HG02884 (cell line): ENCODE measurements at regions not wholly inside any gene's neighbourhood (a gene's known extent, or its start where the extent isn't known, plus 50 kb on each side); places are given as distances from the start of the nearest gene placed in this dataset.

Experiments
- ATAC-seq: cut with Tn5 transposase; IDR thresholded peaks from one replicate; pipeline ENCODE4 v1.9.1; 2021; ENCODE audit warnings: mild to moderate bottlenecking, moderate library complexity; ENCODE audit not compliant: unreplicated experiment

DNA sequence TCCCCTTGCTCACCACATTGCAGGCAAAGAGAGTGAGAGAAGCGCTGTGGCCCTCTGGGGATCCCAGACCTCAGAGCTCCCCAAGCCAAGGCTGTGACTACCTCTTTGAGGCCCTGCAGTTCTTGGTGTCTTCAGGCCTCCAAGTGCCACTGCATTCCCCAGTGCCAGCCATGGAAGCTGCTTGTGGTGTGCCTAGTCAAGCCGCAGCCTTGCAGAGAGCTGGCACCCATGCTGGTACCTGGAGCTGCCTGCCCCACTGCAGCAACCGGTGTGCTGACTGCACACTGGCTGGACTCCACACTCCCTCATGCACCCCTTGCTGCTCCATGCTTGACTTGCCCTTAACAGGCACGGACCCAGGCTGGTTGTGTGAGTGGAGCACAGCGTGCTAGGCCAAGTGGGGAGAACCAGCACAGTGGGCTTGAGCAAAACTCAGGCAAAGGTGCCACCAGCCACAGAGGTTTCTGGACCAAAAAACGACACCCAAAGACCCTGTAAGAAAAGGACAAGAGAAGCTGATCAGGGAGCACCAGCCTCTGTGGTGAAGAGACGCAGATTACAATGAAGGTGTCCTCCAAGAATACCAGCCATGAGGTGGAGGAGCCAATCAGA, 113.5 kb upstream of the TMEM18 start:
- no peak for ATAC-seq

DNA sequence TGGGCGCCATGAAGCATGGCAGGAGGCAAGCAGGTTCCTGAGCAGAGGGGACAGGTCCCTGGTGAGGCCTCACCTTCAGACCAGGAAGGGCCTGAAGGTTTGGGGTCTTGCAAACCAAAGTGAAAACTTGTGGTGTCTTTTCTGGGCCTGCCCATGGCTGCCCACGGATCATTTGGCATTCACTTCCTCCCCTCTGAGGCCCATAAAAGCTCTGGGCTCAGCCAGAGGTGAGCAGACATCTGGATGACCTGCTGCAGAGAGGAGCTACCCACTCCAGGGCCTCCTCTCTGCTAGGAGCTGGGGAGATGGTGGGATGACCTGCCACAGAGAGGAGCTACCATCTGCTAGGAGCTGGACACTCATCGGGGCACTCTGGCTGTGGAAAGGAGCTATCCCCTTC, 112.9 kb upstream of the TMEM18 start:
- ATAC-seq, result no peak

DNA sequence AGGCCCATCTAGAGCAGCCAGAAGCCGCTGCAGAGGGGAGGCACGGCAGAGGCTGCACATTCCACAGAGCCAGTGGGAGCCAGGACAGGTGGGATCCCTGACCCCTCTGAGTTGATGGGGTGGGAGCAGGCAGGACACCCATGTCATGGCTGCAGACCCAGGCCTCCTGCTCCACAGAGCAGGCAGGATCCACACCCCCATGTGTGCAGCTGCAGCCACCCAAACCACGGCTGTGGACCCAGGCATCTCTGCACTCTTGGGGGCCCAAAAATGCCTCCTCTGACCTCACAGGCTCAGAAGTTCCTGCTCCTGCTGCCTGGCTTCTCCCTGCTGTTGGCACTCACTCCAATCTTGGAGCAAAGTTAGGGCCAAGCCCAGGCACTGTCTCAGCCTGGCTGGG, 112.3 kb upstream of the TMEM18 start:
- ATAC-seq, result no peak

DNA sequence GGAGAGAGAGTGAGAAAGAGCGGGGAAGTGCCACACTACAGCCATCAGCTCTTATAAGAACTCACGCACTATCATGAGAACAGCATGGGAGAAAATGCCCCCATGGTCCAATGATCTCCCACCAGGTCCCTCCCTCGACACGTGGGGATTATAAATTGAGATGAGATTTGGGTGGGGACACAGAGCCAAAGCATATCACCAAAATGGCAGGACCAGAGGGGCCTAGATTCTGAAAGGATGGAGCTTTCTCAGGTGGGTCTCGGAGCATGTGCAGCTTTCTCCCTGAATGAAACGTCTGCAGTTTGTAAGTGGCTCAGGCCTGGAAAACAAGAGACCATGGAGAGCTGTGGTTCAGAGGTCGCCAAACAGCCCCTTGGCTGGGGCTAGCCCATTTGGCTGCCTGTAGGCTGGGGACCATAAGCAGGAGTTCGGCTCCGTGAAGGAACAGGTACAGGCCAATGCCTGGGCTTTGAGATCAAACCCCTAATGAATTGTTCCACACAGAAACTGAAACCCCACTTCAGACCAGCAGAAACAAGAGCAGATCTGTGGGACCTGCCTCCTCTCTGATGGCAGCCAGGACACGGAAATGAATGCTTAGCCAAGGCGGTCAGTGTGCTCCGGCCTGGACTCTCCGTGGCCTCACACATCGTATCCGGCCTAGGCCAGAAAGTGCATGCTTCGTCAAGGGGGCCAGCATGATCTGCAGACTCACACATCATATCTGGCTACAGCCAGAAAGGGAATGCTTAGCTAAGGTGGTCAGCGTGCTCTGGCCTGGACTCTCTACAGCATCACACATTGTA, 111.2 kb upstream of the TMEM18 start:
- ATAC-seq, result no peak

DNA sequence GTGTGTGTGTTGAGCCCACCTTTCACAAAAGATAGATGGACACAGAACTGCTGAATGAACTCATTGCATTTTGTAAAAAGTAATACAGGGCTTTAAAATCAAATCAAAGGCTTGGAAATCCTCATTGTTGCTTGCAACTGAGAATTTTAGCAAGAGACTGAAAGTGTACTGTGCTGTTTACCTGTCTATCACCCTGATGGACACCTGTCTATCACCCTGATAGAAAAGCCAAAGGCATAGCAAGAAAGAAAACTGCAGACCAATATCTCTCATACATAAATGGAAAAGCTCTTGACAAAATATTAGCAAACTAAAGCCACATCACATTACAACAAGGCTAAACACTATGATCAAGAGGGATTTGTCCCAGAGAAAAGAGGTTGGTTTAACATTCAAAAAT, 107.5 kb upstream of the TMEM18 start:
- ATAC-seq, result no peak

DNA sequence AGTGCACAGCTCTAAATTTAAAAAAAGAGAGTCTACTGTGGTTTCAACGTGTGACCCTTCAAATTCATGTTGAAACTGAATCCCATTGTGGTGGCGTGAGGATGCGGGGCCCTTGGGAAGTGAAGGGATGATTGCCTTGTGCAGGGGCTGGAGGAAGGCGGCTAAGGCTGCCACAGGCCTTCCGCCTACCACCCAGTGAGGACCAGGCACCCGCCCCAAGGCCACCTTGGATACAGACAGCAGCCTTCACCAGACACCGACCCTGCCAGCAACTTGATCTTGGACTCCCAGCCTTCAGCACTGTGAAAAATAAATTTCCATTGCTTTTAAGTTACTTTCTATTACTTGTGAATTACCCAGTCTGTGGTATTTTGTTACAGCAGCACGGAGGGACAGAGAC, 103.4 kb upstream of the TMEM18 start:
- ATAC-seq, result no peak

DNA sequence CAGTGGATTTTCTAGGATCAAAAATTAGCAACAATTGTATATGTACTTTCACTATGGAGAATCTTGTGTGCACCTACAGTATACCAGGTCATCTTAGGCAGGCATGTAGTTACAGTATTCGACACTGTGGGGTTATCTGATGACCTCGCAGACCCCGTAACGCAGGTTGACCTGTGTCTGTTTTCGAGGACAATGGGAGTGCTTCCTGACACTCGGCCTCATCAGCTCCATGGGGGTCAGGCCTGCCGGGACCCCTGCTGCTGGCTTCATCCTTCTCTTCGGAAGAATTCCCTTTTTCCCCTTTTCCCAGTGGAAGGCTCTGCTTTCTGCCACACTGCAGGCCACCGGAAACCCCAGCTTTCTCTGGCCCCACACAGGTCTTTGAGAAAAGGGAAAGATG, 102.8 kb upstream of the TMEM18 start:
- ATAC-seq, result no peak

DNA sequence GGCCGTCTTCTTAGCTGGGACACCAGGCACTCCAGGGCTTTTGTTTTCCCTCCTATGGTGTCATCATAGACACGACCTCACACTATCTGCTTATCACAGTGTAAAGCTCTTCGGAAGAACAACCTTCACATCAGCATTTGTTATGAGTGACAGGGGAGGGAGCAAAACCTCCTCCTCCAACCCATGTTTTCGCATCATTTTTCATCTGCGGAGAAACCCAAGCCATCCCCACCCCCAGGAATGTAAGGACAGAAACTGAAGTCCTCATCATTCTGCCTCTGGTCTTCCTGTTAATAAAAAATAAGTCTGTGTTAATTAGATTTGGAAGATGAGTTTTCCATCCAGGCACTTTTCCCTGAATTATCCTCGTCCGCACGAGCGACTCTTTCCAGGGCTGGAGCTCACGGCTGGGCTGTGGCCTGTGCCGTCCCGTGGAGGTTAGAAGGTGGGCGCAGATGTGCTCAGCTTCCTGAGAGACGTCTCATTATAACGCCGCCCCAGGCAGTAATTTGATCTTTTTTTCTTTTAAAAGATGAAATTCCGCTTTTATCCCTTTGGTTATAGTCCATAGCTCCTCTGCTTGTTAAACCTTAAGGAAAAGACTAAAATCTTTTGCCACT, 101.6 kb upstream of the TMEM18 start:
- ATAC-seq, result no peak

DNA sequence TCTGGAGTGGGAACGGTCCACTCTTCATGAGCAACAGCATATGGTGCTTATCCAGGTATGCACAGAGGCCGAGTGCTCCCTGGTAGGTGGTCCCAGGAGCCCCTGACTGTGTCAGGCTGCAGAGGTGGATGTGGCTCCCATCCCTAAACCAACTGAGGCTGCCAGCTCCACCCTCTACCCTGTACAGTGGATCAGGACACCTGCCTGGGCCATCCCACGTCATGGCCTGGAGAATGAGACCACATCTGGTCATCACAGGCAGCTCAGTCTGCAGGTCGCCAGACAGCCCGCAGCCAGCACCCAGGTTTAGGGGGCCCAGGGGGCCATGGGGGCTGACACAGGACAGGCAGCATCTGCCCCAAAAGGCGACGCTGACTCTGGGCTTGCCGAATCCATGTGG, 100.3 kb upstream of the TMEM18 start:
- ATAC-seq, result no peak

DNA sequence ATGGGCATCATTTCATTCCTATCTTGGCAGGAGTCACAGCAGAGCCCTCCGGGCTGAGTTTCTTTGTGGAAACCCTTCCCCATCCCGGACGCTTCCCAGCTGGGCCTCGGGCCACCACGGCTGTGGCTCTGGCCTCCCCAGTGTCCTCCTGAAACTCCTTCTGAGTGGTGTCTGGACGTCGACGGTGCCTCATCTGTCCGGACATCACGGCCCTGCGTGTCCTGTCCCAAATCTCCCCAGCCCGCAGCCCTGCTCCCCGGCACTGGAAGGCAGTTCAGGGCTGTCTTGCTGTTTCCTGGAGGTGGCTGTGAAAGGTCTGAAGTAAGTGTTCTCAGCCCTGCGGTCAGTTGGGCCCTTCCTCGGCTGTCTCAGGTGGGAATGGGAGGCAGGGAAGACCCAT, 99.8 kb upstream of the TMEM18 start:
- ATAC-seq, result no peak

DNA sequence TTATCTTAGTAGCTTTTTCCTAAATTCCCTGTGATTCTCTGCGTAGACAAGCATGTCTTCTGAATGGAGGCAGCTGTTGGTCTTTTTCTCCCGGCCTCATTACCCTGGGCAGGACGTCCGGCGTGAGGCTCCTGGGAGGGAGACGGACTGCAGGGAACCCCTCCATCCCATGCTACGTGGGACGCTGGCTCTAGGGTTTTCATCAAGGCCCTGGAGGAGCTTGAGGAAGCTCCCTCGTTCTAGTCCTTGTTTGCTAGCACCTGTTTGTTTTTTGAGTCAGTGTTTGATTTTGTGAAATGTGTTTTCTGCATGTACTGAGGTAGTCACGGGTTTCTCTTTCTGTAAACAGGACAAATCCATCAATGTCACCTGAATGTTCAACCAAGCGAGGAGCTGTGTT, 99.3 kb upstream of the TMEM18 start:
- ATAC-seq, result no peak

DNA sequence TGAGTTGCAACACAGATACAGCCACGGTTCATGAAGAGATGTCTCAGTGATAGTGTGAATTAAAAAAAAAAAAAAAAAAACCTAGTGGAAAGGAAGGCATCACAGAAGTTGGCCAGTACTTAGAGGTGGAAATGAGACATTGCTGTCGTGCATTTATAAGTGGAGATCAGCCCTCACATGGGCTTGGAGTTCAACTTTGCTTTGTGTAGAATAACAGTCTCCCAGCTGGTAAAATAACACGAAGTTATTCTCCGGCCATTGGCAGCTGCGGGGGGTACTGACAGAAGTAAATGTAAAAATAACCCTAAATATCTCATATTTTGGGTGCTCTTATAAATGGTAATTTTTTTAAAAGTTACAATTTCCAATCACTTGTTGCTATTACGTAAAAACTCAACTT, 98.8 kb upstream of the TMEM18 start:
- no peak for ATAC-seq

DNA sequence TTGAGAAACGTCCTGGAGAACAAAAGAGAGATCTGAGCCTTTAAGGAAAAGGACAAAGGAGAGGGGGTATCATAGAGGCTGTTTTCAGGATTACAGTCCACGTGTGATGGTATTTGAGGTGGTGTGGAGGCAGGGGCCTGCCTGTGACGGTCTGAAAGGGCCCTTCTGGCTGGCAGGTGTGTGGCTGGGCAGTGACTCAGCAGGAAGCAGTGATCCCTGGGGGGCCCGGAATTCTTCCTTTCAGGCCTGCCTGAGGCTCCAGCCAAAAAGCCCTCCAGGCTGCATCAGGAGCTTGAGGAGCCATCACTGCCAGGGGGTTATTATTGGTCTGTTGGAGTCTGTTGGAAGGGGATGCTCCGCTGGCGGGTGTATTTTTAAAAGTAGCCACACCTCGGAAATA, 97.2 kb upstream of the TMEM18 start:
- no peak for ATAC-seq

DNA sequence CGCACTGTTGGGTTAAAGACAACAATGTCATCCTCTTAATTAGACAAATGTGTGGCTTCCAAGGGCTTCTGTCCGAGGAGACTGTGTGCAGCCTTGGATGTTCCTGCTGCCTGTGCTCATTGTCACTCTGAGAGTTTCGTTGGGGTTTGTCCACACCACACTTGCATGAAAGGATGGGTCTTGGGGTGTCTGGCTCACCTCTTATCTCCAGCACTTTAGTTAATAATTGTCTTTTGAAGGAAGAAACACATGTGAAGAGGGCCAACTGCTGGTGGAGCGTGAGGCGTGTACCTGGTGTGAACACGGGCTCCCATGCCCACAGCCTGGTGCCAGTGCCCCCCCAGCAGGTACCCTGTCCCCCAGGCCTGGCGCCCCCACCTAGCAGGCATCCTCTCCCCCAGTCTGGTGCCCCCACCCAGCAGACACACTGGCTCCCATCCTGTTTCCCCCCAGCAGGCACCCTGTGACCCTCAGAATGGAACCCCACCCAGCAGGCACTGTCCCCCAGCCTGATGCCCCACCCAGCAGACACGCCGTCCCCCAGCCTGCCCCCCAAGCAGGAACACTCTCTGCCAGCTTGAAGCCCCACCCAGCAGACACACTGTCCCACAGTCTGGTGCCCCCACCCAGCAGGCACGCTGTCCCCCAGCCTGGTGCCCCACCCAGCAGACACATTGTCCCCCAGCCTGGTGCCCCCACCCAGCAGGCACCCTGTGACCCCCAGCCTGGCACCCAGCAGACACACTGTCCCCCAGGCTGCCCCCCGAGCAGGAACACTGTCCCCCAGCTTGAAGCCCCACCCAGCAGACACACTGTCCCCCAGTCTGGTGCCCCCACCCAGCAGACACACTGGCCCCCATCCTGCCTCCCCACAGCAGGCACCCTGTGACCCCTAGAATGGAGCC, 96.3 kb upstream of the TMEM18 start:
- no peak for ATAC-seq

DNA sequence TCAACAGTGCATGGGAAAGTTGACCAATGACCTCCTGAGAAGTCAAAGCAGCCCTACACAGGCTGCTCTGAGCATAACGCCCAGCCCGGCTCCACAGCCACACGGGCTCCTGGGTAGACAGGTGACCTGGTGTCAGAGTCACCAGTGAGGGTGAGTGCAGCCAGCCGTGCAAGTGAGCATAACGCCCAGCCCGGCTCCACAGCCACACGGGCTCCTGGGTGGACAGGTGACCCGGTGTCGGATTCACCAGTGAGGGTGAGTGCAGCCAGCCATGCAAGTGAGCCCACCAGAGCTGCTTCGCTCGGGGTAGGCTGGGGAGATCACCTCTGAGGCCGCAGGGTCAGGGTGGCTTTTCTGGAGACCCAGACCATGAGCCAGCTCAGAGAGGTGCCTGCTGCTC, 94.3 kb upstream of the TMEM18 start:
- ATAC-seq, result no peak

DNA sequence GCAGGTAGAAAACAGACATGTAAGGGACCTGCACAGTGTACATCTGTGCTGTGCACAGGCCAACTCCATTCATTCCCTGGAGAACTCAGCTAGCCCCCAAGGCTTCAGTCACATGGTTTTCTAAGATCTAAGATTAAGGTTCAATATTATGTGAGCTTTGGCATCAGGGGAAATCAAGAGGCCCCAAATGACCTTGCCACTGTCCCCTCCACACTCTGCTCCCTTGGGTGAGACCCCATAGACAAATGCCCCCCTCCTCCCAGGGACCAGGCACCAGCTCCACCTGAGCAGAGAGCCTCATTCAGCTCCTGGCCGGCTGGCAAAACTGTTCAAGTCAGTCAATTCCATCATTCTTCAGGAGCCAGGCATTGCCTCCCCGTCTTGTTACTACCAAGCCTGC, 93.6 kb upstream of the TMEM18 start:
- no peak for ATAC-seq

DNA sequence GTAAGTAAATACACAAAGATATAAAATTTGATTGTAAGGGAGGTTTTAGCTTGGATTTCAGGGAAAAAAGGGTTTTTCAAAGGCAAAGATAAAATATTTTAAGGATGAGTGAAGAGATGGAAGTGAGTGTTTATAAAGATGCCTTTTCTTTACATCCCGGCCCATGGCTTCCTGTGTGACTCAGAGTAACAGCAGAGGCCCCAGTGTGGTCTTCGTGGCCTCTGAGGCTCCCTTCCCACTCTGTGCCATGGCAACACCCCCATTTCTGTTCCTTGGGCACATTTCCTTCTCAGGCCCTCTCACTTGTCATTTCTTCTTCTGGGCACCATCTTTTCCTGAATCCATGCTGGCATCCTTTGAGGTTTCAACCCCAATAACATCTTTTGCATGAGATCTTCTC, 92.6 kb upstream of the TMEM18 start:
- ATAC-seq, result no peak

DNA sequence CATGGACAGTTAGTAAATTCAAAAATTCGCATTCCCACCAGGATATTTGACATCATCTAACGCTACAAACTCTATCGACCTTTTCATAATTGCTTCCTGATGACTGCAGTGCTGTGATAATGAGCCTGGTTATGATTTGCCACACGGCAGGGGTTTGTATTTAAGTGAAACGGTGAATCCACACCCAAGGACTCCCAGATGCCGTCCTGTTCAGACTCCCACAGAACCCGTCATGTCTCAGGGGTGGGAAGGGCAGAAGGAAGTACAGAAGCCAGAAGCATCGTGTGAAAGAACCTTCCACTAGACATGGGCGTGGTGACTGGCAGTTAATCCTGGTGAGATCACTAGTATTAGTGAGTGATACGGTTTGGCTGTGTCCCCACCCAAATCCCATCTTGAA, 91.2 kb upstream of the TMEM18 start:
- no peak for ATAC-seq

DNA sequence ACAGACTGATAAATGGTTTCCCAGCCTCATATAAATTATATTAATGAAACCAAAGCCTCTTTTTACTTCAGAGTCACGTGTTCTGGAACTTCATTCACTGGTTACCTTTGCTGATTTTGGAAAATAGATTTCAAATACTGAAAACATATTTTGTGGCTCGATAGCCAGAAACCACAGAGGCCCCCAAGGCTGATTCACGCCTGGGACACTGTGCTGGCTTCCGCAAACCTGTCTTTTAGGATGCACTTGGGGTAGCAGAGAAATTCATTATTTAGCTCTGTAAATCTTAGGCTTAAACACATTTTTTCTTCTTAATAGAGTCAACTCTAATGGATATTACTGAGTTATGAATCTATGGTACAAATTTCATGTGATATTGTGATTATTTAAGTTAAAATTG, 90.7 kb upstream of the TMEM18 start:
- ATAC-seq, result no peak

DNA sequence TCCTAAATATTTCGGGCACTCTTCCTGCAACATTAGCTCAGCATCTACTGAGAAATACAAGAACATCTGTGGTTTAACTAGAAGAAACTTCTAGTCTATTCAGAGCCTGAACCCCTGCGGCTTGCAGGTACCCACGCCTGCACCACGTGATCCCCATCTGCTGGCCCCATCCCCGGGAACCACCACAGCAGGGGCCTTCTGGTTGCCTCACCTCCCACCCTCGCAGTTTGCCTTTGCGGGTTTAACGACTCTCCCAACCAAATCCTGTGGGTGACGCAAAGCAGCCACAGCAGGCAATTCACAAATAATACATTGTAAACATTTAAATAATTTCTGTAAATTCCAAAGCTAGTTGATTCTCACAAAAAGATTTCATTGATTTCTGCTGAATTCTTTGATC, 90.2 kb upstream of the TMEM18 start:
- no peak for ATAC-seq

DNA sequence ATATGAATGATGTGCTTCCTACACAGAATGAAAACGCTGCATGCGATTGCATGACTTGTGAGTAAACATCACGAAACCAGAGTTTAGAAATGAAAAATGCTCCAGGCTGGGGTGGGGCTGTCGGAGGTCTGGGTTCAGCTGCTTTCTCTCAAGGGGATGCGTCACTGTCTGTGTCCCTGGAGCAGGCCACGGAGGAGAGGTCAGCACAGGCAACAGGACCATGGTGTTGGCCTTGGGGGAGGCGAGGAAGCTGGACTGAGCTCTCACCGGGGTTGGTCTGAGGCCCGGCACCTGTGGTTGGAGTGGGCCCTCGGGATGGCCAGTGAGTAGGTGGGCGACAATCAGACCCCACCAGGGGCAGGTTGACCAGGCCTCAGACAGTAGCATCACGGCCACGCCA, 89.0 kb upstream of the TMEM18 start:
- ATAC-seq, result no peak
